ENCODE measurements at regions not wholly inside any gene's neighbourhood (a gene's known extent, or its start where the extent isn't known, plus 50 kb on each side); places are given as distances from the start of the nearest gene placed in this dataset.

DNA sequence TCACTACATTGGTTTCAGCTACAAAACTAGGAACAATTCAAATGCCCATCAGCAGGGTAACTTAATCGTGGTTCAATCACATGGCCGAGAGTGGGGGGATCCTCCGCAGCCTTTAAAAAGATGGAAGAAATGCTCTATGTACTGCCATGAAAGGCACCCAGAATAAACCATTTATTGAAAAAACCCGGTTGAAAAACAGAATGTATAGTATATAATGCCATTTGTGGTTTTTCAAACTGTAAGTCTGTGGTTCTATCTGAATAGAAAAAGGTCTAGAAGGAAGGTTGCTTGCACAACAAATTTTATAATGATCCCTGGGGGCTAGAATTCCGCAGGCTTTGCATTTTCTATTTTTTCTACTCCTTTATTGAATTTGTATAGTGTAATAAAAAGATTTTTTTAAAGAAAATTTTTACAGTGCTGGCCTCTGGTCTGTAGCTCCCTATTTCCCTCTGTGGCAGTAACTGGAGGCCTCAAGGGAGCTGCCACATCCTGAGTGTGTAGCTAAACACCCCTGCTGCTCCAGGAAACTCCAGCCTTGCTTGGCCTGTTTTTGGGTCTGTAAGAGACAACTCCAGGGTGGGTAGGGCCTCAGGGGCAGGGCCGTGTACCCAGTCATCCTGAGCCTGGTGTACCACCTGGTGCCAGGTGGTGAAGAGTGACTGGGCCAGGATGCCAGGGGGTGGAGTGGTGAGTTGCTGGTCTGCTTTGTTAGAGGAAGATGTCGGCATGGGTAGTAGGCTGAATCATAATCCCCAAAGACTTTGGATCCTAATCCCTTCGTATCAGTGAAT lies 51.5 kb upstream of the EPS8L3 start:
- no peak for DNase-seq (ENCODE audit: extremely low read depth, low read depth)
- TF ChIP-seq CTCF (IDR thresholded peaks at IDR 0.05; ENCODE audit: low read depth, low read length, missing control alignments) = no peak
- no peak overlapping the region for H3K4me3 ChIP-seq (replicated peaks; ENCODE audit: low read depth, low read length)

DNA sequence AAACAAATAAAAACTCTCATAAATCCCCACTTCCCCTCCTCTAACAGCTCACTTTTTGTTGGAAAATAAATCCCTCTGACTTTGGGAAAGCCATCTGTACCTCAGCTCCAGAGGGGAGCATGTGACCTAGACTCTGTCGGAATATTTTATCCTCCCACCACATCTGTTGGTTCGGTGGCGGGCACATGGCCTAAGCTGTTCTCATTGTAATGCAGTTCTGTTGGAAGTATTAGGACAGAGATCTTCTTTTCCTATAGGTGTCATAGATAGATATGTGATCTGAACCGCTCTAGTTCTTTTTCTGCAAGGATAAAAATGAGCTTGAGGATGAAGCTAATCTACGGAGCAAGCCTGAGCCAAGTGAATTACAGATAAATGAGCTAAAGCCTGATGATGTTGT lies 50.5 kb upstream of the EPS8L3 start:
- DNase-seq (ENCODE audit: extremely low read depth, low read depth) = no peak
- no peak overlapping the region for H3K4me3 ChIP-seq (replicated peaks; ENCODE audit: low read depth, low read length)
- TF ChIP-seq CTCF (IDR thresholded peaks at IDR 0.05; ENCODE audit: low read depth, low read length, missing control alignments) = no peak
